HCT116 (cell line): ENCODE measurements at regions not wholly inside any gene's neighbourhood (a gene's known extent, or its start where the extent isn't known, plus 50 kb on each side); places are given as distances from the start of the nearest gene placed in this dataset.

Source experiments
- ATAC-seq: fragments of 200-7000 bp; cut with Tn5 transposase; 2 replicates; pipeline ENCODE4 v1.9.1; 2020; ENCODE audit warnings: mild to moderate bottlenecking, moderate library complexity
- BruUV-seq: library from RNA; stranded (reverse); fragments of 400-500 nt; replicated peaks from 2 replicates; lab custom pipeline; 2021; lab: Mats Ljungman, UMichigan
- CTCF ChIA-PET: fragments of 300-600 bp; sonication (Branson Sonifier 250); formaldehyde crosslinking; loops from one replicate; lab custom pipeline; 2021; ENCODE audit warnings: antibody characterized with exemption; lab: Charles Lee
- POLR2A ChIA-PET: fragments of 300-600, 350-600 bp; sonication (Branson Sonifier 250); formaldehyde crosslinking; loops from one replicate; lab custom pipeline; 2021; ENCODE audit warnings: antibody characterized with exemption; lab: Charles Lee
- RAD21 ChIA-PET, 2 experiments: fragments of 300-600 bp; sonication (Branson Sonifier 250); formaldehyde crosslinking; loops; one replicate each; lab custom pipeline; 2023; ENCODE audit warnings: low total read pairs in 2 of 2; ENCODE audit not compliant: uncharacterized antibody in 2 of 2, unreplicated experiment in 2 of 2, low non-redundant PET in 1 of 2; lab: Charles Lee
- DNase-seq: peaks from one replicate; pipeline ENCODE4 v3.0.0-alpha.2; 2010; ENCODE audit warnings: low read depth, low spot score
- H2AFZ ChIP-seq: fragments of 200-600 bp; shearing (Covaris generic), sonication (generic); 2 replicates; pipeline ENCODE4 v1.6.1; 2017; ENCODE audit warnings: low read depth, mixed run types, mixed read lengths, antibody characterized with exemption, low read length; ENCODE audit not compliant: poor library complexity, severe bottlenecking
- H3K27ac ChIP-seq: 2 replicates; pipeline ENCODE4 v1.5.1; 2012; ENCODE audit warnings: low read depth, low read length
- H3K27me3 ChIP-seq: fragments of 200-600 bp; sonication (generic); 2 replicates; pipeline ENCODE4 v1.6.1; 2016; ENCODE audit warnings: mixed run types, low read length, mixed read lengths; ENCODE audit not compliant: insufficient read depth
- H3K36me3 ChIP-seq, 2 experiments: fragments of 200-500 bp in 1 of 2; fragments of 200-600 bp in 1 of 2; sonication (Bioruptor generic) in 1 of 2; sonication (generic) in 1 of 2; 2 replicates each; pipeline versions ENCODE4 v1.5.1 to v1.6.1; 2014 to 2016; ENCODE audit warnings: low read length in 2 of 2, inconsistent platforms in 1 of 2, mixed read lengths in 1 of 2, mixed run types in 1 of 2; ENCODE audit not compliant: insufficient read depth in 2 of 2, control insufficient read depth in 1 of 2
- H3K4me1 ChIP-seq, 2 experiments: fragments of 200-600 bp in 1 of 2; sonication (generic) in 1 of 2; 2 replicates each; pipeline versions ENCODE4 v1.5.1 to v1.6.1; 2012 to 2017; ENCODE audit warnings: low read length in 2 of 2, inconsistent platforms in 1 of 2, mild to moderate bottlenecking in 1 of 2, mixed read lengths in 1 of 2, mixed run types in 1 of 2, moderate library complexity in 1 of 2; ENCODE audit not compliant: insufficient read depth in 2 of 2, control insufficient read depth in 1 of 2
- H3K4me2 ChIP-seq: fragments of 200-600 bp; sonication (generic); 2 replicates; pipeline ENCODE4 v1.6.1; 2017; ENCODE audit warnings: mixed run types, low read length, mixed read lengths
- H3K4me3 ChIP-seq, 2 experiments: fragments of 200-600 bp in 1 of 2; sonication (generic) in 1 of 2; replicated peaks in 1 of 2; 2 replicates each; pipeline ENCODE4 v1.5.1; 2011 to 2016; ENCODE audit warnings: low read length in 2 of 2, control low read depth in 1 of 2, low read depth in 1 of 2, mild to moderate bottlenecking in 1 of 2, mixed read lengths in 1 of 2, mixed run types in 1 of 2
- H3K79me2 ChIP-seq: fragments of 200-600 bp; sonication (generic); 2 replicates; pipeline ENCODE4 v1.6.1; 2017; ENCODE audit warnings: mild to moderate bottlenecking, mixed run types, low read length, moderate library complexity, mixed read lengths; ENCODE audit not compliant: insufficient read depth
- H3K9ac ChIP-seq: fragments of 200-600 bp; sonication (generic); 2 replicates; pipeline ENCODE4 v1.6.1; 2016; ENCODE audit warnings: low read length, mixed read lengths
- H3K9me2 ChIP-seq: fragments of 200-600 bp; sonication (generic), shearing (Covaris generic); 2 replicates; pipeline ENCODE4 v1.6.1; 2017; ENCODE audit warnings: mixed run types, mild to moderate bottlenecking, moderate library complexity; ENCODE audit not compliant: insufficient read depth
- H3K9me3 ChIP-seq, 2 experiments: fragments of 200-500 bp in 1 of 2; fragments of 200-600 bp in 1 of 2; sonication (Bioruptor generic) in 1 of 2; sonication (generic) in 1 of 2; 2 replicates each; pipeline ENCODE4 v1.6.1; 2014 to 2017; ENCODE audit warnings: low read length in 2 of 2, mixed read lengths in 2 of 2, inconsistent platforms in 1 of 2, low read depth in 1 of 2, mild to moderate bottlenecking in 1 of 2, mixed run types in 1 of 2, moderate library complexity in 1 of 2; ENCODE audit not compliant: control insufficient read depth in 1 of 2, insufficient read depth in 1 of 2
- H4K20me1 ChIP-seq: fragments of 200-600 bp; sonication (generic), shearing (Covaris generic); 2 replicates; pipeline ENCODE4 v1.6.1; 2017; ENCODE audit warnings: mixed run types, mild to moderate bottlenecking, moderate library complexity; ENCODE audit not compliant: insufficient read depth
- EZH2 ChIP-seq: fragments of 200-600 bp; sonication (generic); IDR thresholded peaks from 2 replicates; pipeline ENCODE4 v1.6.1; 2017; ENCODE audit warnings: antibody characterized with exemption, mixed run types
- EZH2phosphoT487 ChIP-seq: fragments of 200-600 bp; IDR thresholded peaks from 2 replicates; pipeline ENCODE4 v1.6.1; 2018; ENCODE audit warnings: antibody characterized with exemption, borderline replicate concordance
- POLR2A ChIP-seq: IDR thresholded peaks from 2 replicates; pipeline ENCODE4 v1.7.0; 2011; ENCODE audit warnings: borderline replicate concordance; ENCODE audit not compliant: insufficient read depth, insufficient read length; ENCODE audit errors: extremely low read depth
- REST ChIP-seq: IDR thresholded peaks from 2 replicates; pipeline ENCODE4 v1.6.1; 2012; ENCODE audit warnings: low read depth
- SIN3A ChIP-seq: IDR thresholded peaks from 2 replicates; pipeline ENCODE4 v1.6.1; 2012; ENCODE audit warnings: low read depth
- SP1 ChIP-seq: IDR thresholded peaks from 2 replicates; pipeline ENCODE4 v1.6.1; 2012; ENCODE audit warnings: low read depth
- SRF ChIP-seq: IDR thresholded peaks from 2 replicates; pipeline ENCODE4 v1.6.1; 2012; ENCODE audit warnings: low read depth
- YY1 ChIP-seq: IDR thresholded peaks from 2 replicates; pipeline ENCODE4 v1.6.1; 2011; ENCODE audit warnings: low read length, low read depth, moderate library complexity, mild to moderate bottlenecking; ENCODE audit not compliant: insufficient replicate concordance; ENCODE audit errors: extremely low read depth
- ZBTB33 ChIP-seq: IDR thresholded peaks from 2 replicates; pipeline ENCODE4 v1.6.1; 2011; ENCODE audit warnings: mild to moderate bottlenecking, low read length, moderate library complexity; ENCODE audit not compliant: insufficient replicate concordance; ENCODE audit errors: extremely low read depth
- intact Hi-C: fragments of 100-400 bp; cut with micrococcal nuclease; formaldehyde crosslinking; loops from 2 replicates; pipeline ENCODE4 v1.10.0; 2022

- ATAC-seq (no peak), DNase-seq (no peak)
- TF ChIP-seq EZH2phosphoT487, result no peak
- no peak for TF ChIP-seq YY1
- no peak for TF ChIP-seq SIN3A
- no peak for TF ChIP-seq POLR2A
- no peak for TF ChIP-seq SP1
- TF ChIP-seq EZH2, result no peak
- no peak for TF ChIP-seq ZBTB33
- TF ChIP-seq REST, result no peak
- no peak for TF ChIP-seq SRF
- no peaks in the 10 kb centered on the region for H3K9me2 ChIP-seq
- no peak overlapping the region for H3K4me2 ChIP-seq
- H3K27ac ChIP-seq, result no peak overlapping the region
- H2AFZ ChIP-seq, result no peak overlapping the region
- no peak overlapping the region for H3K9ac ChIP-seq
- H3K79me2 ChIP-seq, result no peaks in the 10 kb centered on the region
- no peaks in the 10 kb centered on the region for H3K36me3 ChIP-seq
- no peaks in the 10 kb centered on the region for H3K4me1 ChIP-seq
- no peaks in the 10 kb centered on the region for H3K27me3 ChIP-seq
- intact Hi-C loops, result no loop called here
- H4K20me1 ChIP-seq, result no peaks in the 10 kb centered on the region
- ChIA-PET RAD21 (no interaction called here), CTCF (no interaction called here), POLR2A (no interaction called here)
- no peak overlapping the region for H3K4me3 ChIP-seq
- no TSS peak for BruUV-seq
- H3K9me3 ChIP-seq, result no peaks in the 10 kb centered on the region; a peak in 1 of 4 replicates
Measured at GRCh38 chr19:27758626-27759505, 1454.1 kb downstream of the UQCRFS1 start.
